SW480 (cell line): ENCODE measurements at regions not wholly inside any gene's neighbourhood (a gene's known extent, or its start where the extent isn't known, plus 50 kb on each side); places are given as distances from the start of the nearest gene placed in this dataset.
A peak's percentile ranks its signal among the peaks of the same experiment; 100 is the strongest.

Source experiments
- DNase-seq: peaks from one replicate; pipeline ENCODE4 v3.0.0-alpha.2; 2016; ENCODE audit warnings: low spot score

DNA sequence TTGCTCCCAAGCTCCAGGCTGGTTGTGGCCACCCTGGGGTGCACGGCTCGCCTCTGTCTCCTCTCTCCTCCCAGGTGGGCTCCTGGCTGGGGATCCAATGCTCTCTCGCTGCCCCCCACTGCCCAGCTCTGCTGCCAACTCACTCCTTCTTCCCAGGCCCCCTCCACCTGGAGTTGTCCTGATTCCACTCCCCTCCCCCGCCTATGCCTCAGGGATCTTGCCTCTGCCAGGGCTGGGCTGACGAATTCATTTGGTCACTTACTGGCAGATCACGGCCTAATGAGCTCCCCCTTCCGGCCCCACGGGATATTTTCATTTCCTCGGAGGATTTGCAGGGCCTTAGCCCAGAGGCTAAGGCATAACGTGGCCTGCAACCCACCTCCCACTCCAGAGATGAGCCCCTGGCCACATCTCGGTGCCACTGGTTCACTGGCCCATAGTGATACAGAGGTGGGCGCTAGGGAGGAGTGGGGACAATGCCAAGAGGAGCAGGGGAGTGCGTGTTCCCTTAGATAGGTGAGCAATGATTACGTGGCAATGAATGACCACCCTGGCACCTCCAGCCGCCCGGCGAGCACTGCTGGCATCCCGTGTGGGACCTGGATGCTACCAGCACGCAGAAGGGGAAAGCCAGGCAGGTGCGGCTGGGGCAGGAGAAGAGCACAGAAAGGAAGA is 344.6 kb upstream of the SHH start:
- peak; percentile 56 for DNase-seq

DNA sequence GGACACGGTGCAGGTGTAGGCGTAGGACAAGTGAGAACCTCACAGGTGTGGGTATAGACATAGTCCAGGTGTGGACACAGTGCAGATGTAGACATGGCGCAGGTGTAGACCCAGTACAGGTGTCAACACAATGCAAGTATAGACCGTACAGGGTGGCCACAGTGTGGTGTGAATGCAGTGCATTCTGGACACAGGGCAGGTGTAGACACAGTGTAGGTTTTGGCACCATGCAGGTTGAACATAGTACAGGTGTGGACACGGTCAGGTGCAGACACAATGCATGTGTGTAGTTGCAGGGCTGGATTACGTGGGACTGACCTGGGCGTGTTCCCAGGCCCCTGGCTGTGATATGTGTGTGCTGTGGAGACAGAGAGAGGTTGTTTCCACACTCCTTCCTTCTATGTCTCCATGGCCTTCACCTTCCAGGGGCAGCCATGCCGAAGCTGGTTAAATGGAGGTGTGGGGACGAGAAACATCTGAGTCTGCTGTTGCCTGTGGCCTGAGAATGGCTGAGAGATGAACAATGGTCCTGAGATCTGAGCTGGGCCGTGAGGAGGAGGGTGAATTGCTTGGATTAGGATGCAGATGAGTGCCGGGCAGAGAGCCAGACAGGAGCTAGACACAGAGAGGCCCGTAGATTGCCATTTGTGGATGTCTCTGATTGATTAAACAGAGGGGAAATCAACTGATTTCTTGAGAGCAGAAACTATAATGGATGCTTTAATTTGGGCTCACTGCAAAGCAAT is 343.9 kb upstream of the SHH start:
- DNase-seq, result no peak

DNA sequence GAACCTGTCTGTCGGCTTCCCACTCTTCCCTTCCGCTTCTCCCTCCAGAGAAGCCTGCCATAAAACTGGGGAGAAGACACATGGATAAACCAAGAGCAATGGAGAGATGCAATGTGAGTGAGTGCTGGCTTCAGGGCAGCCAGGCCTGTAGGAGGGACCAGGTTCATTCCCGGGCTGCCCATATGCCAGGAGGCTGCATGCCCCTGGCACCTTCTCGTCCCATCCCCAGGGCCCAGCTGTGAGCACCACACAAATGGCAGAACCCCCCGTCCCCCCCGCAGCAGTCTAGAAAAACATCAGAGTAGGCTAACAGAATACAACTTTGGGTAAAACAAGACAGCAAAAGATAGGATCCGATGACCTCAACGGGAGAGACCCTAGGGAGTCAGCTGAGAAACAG is 341.3 kb upstream of the SHH start:
- DNase-seq, result no peak

GRCh38 chr7:156152390-156152789 is 340.1 kb upstream of the SHH start:
- no peak for DNase-seq

- DNase-seq, result no peak
Observed at GRCh38 chr7:156151658-156152057, 339.4 kb upstream of the SHH start.

DNA sequence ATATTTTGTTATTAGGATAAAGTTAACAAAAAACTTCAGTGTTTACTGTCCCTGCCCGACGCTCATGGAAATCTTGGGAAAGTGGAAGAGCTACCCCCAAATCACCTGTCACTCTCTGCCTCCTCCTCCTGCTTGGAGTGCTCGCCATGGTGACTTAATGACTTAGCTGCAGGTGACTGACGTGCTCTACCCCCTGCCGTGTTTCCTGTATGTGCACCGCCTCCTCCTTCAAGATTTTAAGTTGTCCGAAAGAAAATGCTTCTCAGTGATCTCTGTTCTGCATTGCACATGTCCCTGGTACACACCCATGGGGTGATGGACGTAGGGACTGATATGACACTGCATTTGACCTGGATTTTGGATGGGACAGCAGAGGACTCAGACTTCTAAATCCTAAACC is 338.8 kb upstream of the SHH start:
- no peak for DNase-seq

DNA sequence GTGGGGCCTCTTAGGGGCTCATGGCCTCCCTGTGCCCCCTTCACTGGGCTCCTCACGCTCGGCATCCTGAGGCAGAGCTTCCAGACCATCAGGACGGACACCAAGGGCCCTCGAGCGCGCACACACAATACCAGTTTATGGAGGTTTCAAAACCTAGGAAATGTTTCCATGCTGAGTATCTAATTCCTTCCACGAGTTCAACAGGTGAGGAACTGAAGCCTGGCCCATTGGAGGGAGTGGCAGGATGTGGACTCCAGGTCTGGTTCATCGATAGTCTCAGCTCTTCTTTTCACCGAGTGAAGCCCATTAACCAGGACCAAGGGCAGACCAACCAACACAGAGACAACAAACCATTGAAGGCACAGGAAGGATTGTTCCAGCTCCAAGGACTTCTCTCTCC is 336.7 kb upstream of the SHH start:
- no peak for DNase-seq

- DNase-seq, result no peak
Observed at GRCh38 chr7:156148547-156148946, 336.3 kb upstream of the SHH start.

DNA sequence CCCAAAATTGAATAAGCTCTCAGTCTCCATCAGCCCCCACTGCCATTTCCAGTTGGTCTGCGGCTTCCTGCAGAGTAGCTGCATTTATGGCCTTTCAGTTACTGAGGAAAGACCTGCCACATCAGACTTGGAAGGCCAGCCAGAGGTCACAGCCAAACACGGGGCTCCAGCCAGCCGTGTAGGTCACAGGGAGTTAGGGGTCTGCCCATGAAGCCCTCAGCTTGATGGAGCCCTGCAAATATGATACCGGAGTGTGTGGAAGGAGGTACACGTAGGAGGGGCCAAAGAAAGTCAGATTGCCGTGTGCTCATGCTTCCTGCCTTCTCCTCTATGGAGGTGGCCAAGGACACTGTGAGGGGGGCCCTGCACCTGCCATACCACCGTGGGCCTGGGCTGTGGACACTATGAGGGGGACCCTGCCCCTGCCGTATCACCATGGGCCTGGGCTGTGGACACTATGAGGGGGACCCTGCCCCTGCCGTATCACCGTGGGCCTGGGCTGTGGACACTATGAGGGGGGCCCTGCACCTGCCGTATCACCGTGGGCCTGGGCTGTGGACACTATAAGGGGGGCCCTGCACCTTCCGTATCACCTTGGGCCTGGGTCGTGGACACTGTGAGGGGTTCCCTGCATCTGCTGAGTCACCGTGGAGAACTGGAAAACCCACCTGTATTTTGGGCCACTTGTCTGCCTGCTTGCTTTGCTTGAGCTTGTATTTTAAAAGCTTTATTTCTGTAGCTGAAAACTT is 335.7 kb upstream of the SHH start:
- no peak for DNase-seq

DNA sequence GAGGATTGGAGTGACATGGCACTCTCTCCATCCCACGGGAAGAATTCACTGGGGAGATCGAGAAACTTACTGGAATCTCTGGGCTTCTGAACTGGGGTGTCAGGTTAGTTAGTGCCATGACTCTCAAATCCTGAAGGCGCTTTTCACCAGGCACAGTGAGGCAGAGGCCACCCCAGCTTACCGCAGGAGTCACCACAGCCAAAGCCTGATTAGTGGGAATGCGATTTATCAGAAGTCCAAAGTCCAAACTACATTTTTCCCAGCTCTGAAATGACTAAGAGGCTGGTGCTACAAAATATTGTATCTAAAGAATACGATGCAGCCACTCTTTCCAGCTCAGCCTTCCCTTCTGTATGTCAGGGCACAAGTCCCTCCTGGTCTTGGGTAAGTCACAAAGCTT is 334.8 kb upstream of the SHH start:
- DNase-seq, result peak; percentile 77

- no peak for DNase-seq
Observed at GRCh38 chr7:156145996-156146395, 333.7 kb upstream of the SHH start.

GRCh38 chr7:156145184-156145583 is 332.9 kb upstream of the SHH start:
- DNase-seq, result no peak

- DNase-seq, result no peak
Observed at GRCh38 chr7:156143683-156144082, 331.4 kb upstream of the SHH start.

DNA sequence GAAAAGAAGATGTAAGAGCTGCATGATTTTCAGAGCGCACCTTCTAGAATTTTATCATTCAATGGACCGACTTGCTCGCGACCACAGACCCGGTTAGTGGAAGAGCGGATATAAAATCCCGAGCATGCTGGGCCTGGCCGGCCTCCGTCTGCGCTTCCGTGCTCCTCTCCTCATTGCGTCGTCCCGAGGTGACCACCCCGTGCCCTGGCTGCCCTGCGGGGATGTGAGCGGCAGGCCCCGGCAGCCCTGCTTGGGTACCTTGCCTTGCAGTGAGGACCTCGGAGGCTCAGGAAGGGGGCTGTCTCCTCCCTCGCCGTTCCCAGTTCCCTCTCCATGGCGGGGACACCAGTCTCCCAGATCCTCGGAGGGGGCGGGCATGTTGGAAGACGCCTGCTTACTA is 330.9 kb upstream of the SHH start:
- DNase-seq, result no peak

DNA sequence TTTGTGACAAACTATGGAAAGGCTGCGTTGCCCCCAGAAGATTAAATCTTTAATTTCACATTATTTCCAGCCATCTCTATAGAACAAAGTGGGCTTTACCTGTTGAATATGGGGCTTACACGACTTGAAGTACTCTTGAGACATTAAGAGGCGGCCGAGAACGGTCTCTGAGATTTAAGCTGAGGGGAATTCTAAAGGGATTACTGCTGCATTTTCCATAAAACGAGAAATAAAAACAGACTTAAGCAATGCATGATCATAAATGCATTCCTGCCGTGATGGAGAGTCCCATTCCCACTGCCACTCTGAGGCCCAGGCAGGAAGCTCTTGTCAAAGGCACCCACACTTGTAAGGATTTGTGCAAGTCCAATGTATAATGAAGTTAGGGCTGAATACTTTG is 329.7 kb upstream of the SHH start:
- DNase-seq, result no peak

DNA sequence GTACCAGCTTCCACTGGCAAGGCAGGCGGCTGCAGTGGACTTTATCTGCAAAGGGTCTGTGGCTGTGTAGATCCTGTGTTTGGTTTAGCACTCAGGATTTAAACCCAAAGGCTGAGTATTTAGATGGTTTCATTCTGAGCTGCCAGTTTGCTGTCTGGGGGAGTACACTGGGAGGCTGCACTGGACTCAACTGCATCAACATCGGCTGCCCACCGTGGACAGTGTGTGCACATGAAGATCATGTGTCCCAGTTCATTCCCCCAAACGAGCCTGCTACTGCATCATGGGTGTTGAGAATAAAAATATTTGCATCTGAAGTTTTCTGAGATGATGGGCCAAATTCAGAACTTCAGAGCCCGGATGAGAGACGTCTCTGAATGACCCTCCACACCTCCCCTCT is 328.6 kb upstream of the SHH start:
- DNase-seq, result no peak

- no peak for DNase-seq
Observed at GRCh38 chr7:156140447-156140846, 328.2 kb upstream of the SHH start.

DNA sequence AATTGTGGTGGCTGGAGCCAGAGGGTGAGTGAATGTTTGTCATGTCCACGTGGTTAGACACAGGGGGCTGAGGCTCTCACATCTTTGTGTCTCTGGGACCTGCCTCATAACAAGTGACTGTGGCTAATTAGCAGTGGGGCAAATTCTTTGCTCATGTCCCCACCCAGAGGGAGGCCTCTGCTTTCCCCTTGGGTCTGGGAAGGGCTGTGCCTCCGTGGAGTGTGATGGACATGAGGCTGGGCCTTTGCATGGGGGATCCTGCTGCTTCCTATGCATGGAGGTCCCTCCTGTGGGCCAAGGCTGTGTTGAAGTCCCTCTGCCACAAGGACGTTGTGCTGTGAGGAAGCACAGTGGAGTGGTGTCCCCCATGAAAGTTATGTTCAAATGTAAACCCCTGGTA is 327.4 kb upstream of the SHH start:
- DNase-seq, result no peak

DNA sequence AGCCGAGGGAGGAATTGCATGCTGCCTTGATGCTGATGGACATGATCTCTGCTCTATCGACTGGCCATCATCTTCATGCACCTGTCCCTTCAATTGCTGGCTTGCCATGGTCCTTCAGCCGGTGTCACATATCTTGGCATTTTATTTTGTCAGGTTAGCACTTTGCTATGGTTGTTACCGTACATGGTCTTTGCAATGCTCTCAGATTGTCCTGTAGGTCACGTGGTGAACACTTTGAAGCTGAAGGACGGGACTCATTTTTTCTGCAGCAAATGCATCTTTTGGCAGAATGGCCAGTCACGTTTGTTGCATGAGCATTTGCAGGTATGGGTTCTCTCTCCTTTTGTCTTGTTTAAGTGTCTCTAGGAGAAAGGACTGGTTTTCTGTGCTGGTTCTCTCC is 326.8 kb upstream of the SHH start:
- no peak for DNase-seq

GRCh38 chr7:156131881-156132280 is 319.6 kb upstream of the SHH start:
- no peak for DNase-seq

DNA sequence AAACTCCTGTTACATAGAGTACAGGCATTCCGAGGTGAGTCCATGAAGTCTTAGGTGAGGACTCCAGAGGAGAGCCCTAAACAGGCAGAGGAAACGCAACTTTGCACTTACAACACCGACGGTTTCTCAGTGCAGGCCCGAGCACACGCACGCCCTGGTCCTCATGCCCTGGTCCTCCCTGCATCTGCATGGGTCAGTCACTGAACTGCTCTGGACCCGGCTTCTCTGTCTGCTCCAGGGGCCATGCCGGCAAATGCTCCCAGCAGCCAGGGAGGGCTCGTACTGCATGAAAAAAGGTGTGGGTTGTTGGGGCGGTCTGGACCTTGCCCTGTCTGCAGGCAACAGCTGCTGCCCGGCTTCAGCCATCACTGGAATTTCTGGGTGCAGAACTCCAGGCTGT is 317.3 kb upstream of the SHH start:
- peak; percentile 11 for DNase-seq

DNA sequence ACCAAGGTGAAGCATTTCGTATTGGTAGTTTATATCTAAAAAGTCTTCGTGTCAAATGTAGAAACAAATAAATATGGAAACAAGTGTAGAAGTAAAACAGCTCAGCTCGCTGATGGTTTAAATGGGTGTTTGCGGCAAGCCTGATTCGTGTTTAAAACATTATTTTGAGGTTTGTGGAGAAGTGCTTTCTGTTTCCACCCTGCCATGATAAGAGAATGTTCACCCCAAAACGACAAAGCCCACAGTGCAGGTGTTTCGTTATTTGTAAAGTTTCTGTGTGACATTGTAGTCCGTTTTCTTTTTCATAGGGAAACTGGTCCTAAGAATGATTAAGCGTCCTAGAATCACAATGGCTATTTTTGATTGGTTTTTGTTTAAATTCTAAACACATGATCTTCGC is 316.2 kb upstream of the SHH start:
- no peak for DNase-seq
